H9 (cell line): ENCODE measurements at regions not wholly inside any gene's neighbourhood (a gene's known extent, or its start where the extent isn't known, plus 50 kb on each side); places are given as distances from the start of the nearest gene placed in this dataset.

Experiments
- DNase-seq: peaks from one replicate; pipeline ENCODE4 v3.0.0-alpha.2; 2017
- H2AFZ ChIP-seq: one replicate; pipeline ENCODE4 v1.6.1; 2013; ENCODE audit warnings: mild to moderate bottlenecking, low read length, control low read depth, moderate library complexity
- H2AK5ac ChIP-seq: 2 replicates; pipeline ENCODE4 v1.6.1; 2013; ENCODE audit warnings: low read length, control low read depth, mixed read lengths; ENCODE audit not compliant: insufficient read length
- H2BK120ac ChIP-seq: one replicate; pipeline ENCODE4 v1.6.1; 2013; ENCODE audit warnings: low read depth, mild to moderate bottlenecking, low read length, control low read depth, inconsistent platforms; ENCODE audit not compliant: poor library complexity, severe bottlenecking
- H2BK12ac ChIP-seq: 2 replicates; pipeline ENCODE4 v1.6.1; 2013; ENCODE audit warnings: low read length, control low read depth, mixed read lengths, low read depth; ENCODE audit not compliant: insufficient read length
- H2BK15ac ChIP-seq: 2 replicates; pipeline ENCODE4 v1.6.1; 2013; ENCODE audit warnings: low read depth, low read length, control low read depth
- H2BK20ac ChIP-seq: one replicate; pipeline ENCODE4 v1.6.1; 2013; ENCODE audit warnings: low read depth, mild to moderate bottlenecking, low read length, control low read depth, inconsistent platforms; ENCODE audit not compliant: poor library complexity, severe bottlenecking
- H2BK5ac ChIP-seq: 2 replicates; pipeline ENCODE4 v1.6.1; 2013; ENCODE audit warnings: low read length, control low read depth, mixed read lengths; ENCODE audit not compliant: insufficient read length
- H3K14ac ChIP-seq: 2 replicates; pipeline ENCODE4 v1.6.1; 2013; ENCODE audit warnings: low read length, control low read depth; ENCODE audit not compliant: insufficient read depth
- H3K18ac ChIP-seq: 2 replicates; pipeline ENCODE4 v1.6.1; 2013; ENCODE audit warnings: low read depth, mild to moderate bottlenecking, mixed read lengths, low read length, control low read depth; ENCODE audit not compliant: insufficient read length
- H3K23ac ChIP-seq: 2 replicates; pipeline ENCODE4 v1.6.1; 2013; ENCODE audit warnings: low read length, control low read depth, mixed read lengths, low read depth; ENCODE audit not compliant: insufficient read length
- H3K23me2 ChIP-seq: 2 replicates; pipeline ENCODE4 v1.6.1; 2013; ENCODE audit warnings: low read depth, mild to moderate bottlenecking, mixed read lengths, low read length, control low read depth; ENCODE audit not compliant: insufficient read length, poor library complexity, severe bottlenecking
- H3K27ac ChIP-seq: 2 replicates; pipeline ENCODE4 v1.5.1; 2013; ENCODE audit warnings: low read length, control low read depth, mixed read lengths, low read depth; ENCODE audit not compliant: insufficient read length
- H3K27me3 ChIP-seq: 2 replicates; pipeline ENCODE4 v1.6.1; 2013; ENCODE audit warnings: low read length, control low read depth, inconsistent platforms; ENCODE audit not compliant: insufficient read depth
- H3K4ac ChIP-seq: 2 replicates; pipeline ENCODE4 v1.6.1; 2013; ENCODE audit warnings: low read depth, mild to moderate bottlenecking, control low read depth, inconsistent platforms, low read length, moderate library complexity
- H3K4me1 ChIP-seq: 2 replicates; pipeline ENCODE4 v1.6.1; 2013; ENCODE audit warnings: low read length, control low read depth, inconsistent platforms; ENCODE audit not compliant: insufficient read depth
- H3K4me2 ChIP-seq: 2 replicates; pipeline ENCODE4 v1.6.1; 2013; ENCODE audit warnings: low read length, control low read depth, mixed read lengths; ENCODE audit not compliant: insufficient read length, insufficient read depth
- H3K56ac ChIP-seq: 2 replicates; pipeline ENCODE4 v1.6.1; 2013; ENCODE audit warnings: low read depth, mild to moderate bottlenecking, mixed read lengths, low read length, control low read depth; ENCODE audit not compliant: insufficient read length
- H3K79me1 ChIP-seq: 2 replicates; pipeline ENCODE4 v1.6.1; 2013; ENCODE audit warnings: low read depth, mild to moderate bottlenecking, moderate library complexity, low read length, control low read depth, inconsistent platforms; ENCODE audit not compliant: insufficient read depth, poor library complexity, severe bottlenecking
- H3K79me2 ChIP-seq: 2 replicates; pipeline ENCODE4 v1.6.1; 2013; ENCODE audit warnings: low read length, control low read depth, inconsistent platforms; ENCODE audit not compliant: insufficient read depth
- H3K9ac ChIP-seq: 2 replicates; pipeline ENCODE4 v1.6.1; 2013; ENCODE audit warnings: low read length, control low read depth, mixed read lengths; ENCODE audit not compliant: insufficient read length; ENCODE audit errors: extremely low read depth
- H3K9me3 ChIP-seq: one replicate; pipeline ENCODE4 v1.6.1; 2013; ENCODE audit warnings: low read depth, low read length, inconsistent platforms; ENCODE audit not compliant: control insufficient read depth
- H3T11ph ChIP-seq: one replicate; pipeline ENCODE4 v1.6.1; 2013; ENCODE audit warnings: mild to moderate bottlenecking, low read length, control low read depth, inconsistent platforms
- H4K20me1 ChIP-seq: one replicate; pipeline ENCODE4 v1.6.1; 2013; ENCODE audit not compliant: control insufficient read depth, insufficient read length, insufficient read depth
- H4K5ac ChIP-seq: 2 replicates; pipeline ENCODE4 v1.6.1; 2013; ENCODE audit warnings: low read depth, mild to moderate bottlenecking, mixed read lengths, low read length, control low read depth; ENCODE audit not compliant: insufficient read length
- H4K8ac ChIP-seq: replicated peaks from 2 replicates; pipeline ENCODE4 v1.6.1; 2013; ENCODE audit warnings: low read length, control low read depth, mixed read lengths, low read depth; ENCODE audit not compliant: insufficient read length
- H4K91ac ChIP-seq: 2 replicates; pipeline ENCODE4 v1.6.1; 2013; ENCODE audit warnings: low read depth, mild to moderate bottlenecking, moderate library complexity, mixed read lengths, low read length, control low read depth; ENCODE audit not compliant: insufficient read length
- H3K27ac Mint-ChIP-seq, 3 experiments: 2 replicates in 2 of 3; 3 replicates in 1 of 3; pipeline ENCODE4 v1.8.0; 2020 to 2021; ENCODE audit warnings: mixed read lengths in 3 of 3, mild to moderate bottlenecking in 1 of 3, moderate library complexity in 1 of 3
- H3K27me3 Mint-ChIP-seq: 2 replicates; pipeline ENCODE4 v1.8.0; 2021; ENCODE audit warnings: low read depth, mild to moderate bottlenecking, moderate library complexity, mixed read lengths
- H3K36me3 Mint-ChIP-seq, 3 experiments: 2 replicates in 2 of 3; 3 replicates in 1 of 3; pipeline ENCODE4 v1.8.0; 2020 to 2021; ENCODE audit warnings: low read depth in 3 of 3, mixed read lengths in 3 of 3; ENCODE audit not compliant: insufficient read depth in 1 of 3
- H3K4me1 Mint-ChIP-seq, 2 experiments: 2 replicates each; pipeline ENCODE4 v1.8.0; 2020; ENCODE audit warnings: mixed read lengths in 2 of 2
- H3K4me3 Mint-ChIP-seq, 2 experiments: 2 replicates in 1 of 2; 3 replicates in 1 of 2; pipeline ENCODE4 v1.8.0; 2020 to 2021; ENCODE audit warnings: mild to moderate bottlenecking in 2 of 2, mixed read lengths in 2 of 2, moderate library complexity in 1 of 2
- H3K9me3 Mint-ChIP-seq, 2 experiments: 2 replicates in 1 of 2; 3 replicates in 1 of 2; pipeline ENCODE4 v1.8.0; 2020; ENCODE audit warnings: mild to moderate bottlenecking in 2 of 2, mixed read lengths in 2 of 2, moderate library complexity in 1 of 2
- TF ChIP-seq, protein P1 (sequence below): fragments of 200-600 bp; sonication (generic); conservative IDR thresholded peaks from 3 replicates; pipeline ENCODE4 v1.8.0; 2021; ENCODE audit warnings: antibody characterized with exemption, mild to moderate bottlenecking

DNA sequence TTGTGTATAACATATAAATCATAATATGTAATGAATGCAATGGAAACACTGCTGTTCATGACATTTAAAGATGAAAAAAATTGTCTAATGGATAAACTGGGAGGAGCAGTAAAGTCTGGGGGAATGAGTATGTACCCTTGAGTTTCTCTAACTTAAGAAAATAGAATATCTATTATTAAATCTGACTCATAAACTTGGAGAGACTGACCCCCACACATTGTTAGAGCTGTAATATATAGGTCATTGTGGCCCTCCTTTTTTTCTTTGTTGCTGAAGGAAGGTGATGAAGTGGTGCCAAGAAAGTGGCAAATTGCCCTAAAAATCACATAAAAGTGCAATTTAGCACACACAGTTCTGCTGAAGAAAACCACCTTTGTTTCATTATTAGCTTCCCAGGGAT, 389.8 kb upstream of the RARB start:
- Histone ChIP-seq H3K4ac (no peak overlapping the region), H3T11ph (no peak overlapping the region), H2BK20ac (no peak overlapping the region), H4K8ac (no peak overlapping the region), H2AK5ac (no peak overlapping the region), H3K79me1 (no peaks in the 10 kb centered on the region), H4K20me1 (no peaks in the 10 kb centered on the region), H3K27ac (no peak overlapping the region), H3K23me2 (no peaks in the 10 kb centered on the region), H3K79me2 (no peaks in the 10 kb centered on the region), H2BK12ac (no peak overlapping the region), H3K9me3 (no peaks in the 10 kb centered on the region), H2BK15ac (no peak overlapping the region), H3K18ac (no peak overlapping the region), H3K23ac (no peak overlapping the region), H4K5ac (no peak overlapping the region), H3K56ac (no peak overlapping the region), H3K9ac (no peak overlapping the region), H3K4me1 (no peaks in the 10 kb centered on the region), H2BK5ac (no peak overlapping the region), H4K91ac (no peak overlapping the region), H3K4me2 (no peak overlapping the region), H2BK120ac (no peak overlapping the region), H2AFZ (no peak overlapping the region), H3K27me3 (no peaks in the 10 kb centered on the region), H3K14ac (no peak overlapping the region)
- peaks cover 2% of the 10 kb centered on the region; the same call in 1 of the 2 replicates for H3K27me3 Mint-ChIP-seq
- peaks cover 0 to 2% of the 10 kb centered on the region in 2 experiments; a peak in 1 of 4 replicates for H3K4me1 Mint-ChIP-seq
- no peak for DNase-seq
- H3K4me3 Mint-ChIP-seq = no peak overlapping the region
- H3K36me3 Mint-ChIP-seq = no peaks in the 10 kb centered on the region
- H3K27ac Mint-ChIP-seq = no peak overlapping the region
- no peaks in the 10 kb centered on the region for H3K9me3 Mint-ChIP-seq
- TF ChIP-seq, protein P1, sequence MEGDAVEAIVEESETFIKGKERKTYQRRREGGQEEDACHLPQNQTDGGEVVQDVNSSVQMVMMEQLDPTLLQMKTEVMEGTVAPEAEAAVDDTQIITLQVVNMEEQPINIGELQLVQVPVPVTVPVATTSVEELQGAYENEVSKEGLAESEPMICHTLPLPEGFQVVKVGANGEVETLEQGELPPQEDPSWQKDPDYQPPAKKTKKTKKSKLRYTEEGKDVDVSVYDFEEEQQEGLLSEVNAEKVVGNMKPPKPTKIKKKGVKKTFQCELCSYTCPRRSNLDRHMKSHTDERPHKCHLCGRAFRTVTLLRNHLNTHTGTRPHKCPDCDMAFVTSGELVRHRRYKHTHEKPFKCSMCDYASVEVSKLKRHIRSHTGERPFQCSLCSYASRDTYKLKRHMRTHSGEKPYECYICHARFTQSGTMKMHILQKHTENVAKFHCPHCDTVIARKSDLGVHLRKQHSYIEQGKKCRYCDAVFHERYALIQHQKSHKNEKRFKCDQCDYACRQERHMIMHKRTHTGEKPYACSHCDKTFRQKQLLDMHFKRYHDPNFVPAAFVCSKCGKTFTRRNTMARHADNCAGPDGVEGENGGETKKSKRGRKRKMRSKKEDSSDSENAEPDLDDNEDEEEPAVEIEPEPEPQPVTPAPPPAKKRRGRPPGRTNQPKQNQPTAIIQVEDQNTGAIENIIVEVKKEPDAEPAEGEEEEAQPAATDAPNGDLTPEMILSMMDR = no peak
